AG10803 (cell line): ENCODE measurements at regions not wholly inside any gene's neighbourhood (a gene's known extent, or its start where the extent isn't known, plus 50 kb on each side); places are given as distances from the start of the nearest gene placed in this dataset.

Experiments
- DNase-seq: peaks from one replicate; pipeline ENCODE4 v3.0.0; 2010; ENCODE audit warnings: low read depth
- H3K4me3 ChIP-seq: 2 replicates; pipeline ENCODE4 v1.5.1; 2011; ENCODE audit warnings: mild to moderate bottlenecking, low read length, control low read depth
- CTCF ChIP-seq: conservative IDR thresholded peaks from 2 replicates; pipeline ENCODE4 v1.5.1; 2011; ENCODE audit warnings: mild to moderate bottlenecking, low read length, control low read depth, inconsistent platforms

- TF ChIP-seq CTCF = no peak
- no peak overlapping the region for H3K4me3 ChIP-seq
- DNase-seq = no peak
Measured at GRCh38 chrX:39905946-39906345, 191.8 kb downstream of the BCOR start.

GRCh38 chrX:39907964-39908661 lies 189.6 kb downstream of the BCOR start:
- DNase-seq = peak; percentile 96
- H3K4me3 ChIP-seq = no peak overlapping the region

DNA sequence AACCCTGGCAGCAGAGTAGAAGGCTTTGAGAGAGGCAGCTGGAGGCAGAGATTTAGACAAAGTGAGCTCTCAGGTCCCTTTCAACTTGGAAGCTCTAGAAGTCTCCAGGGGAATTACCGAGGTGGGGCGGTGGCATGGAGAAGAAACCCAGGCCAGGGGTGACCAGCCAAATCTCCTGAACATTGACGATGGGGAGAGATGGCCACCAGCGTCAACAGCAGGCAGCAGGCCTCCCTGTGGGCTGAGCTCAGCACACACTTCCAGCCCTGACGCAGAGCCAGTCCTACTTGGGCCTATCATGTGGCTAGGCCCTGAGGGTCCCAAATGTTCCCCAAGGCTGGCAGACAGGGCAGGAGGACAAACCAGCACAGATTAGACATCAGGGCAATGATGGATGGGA lies 187.8 kb downstream of the BCOR start:
- H3K4me3 ChIP-seq = no peak overlapping the region
- DNase-seq = no peak
- no peak for TF ChIP-seq CTCF

More at GRCh38 chrX:39907964-39908661, 189.6 kb downstream of the BCOR start:
- TF ChIP-seq CTCF = no peak

- TF ChIP-seq CTCF = no peak
- no peak for DNase-seq
- H3K4me3 ChIP-seq = no peak overlapping the region
Measured at GRCh38 chrX:39910651-39911050, 187.1 kb downstream of the BCOR start.

DNA sequence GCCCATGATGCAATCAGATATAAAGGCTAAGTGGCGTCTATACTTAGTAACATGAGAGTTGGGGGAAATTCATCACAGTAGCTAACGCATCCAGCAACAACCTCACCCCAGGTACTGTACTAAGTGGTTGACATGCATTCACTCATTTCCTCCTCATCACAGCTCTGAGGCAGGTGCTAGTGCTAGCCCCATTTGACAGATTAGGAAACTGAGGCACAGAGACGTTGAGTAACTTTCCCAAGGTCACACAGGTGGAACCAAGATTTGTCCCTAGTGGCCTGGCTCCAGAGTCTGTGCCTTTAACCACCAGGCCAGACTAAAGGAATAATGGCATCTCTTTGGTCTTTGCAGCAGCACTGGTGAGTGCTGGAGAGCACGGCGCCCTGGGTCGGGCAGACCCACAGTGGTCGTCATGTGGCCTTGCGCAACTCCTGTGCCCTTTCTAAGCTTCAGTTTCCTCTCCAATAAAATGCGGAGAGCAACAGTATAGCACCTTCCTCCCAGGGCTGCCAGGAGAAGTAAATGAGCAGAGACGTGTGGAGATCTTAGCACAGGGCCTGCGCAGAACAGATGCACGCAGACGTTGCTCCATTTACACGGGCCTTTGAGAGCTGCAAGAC lies 186.4 kb downstream of the BCOR start:
- DNase-seq = no peak
- TF ChIP-seq CTCF = no peak
- no peak overlapping the region for H3K4me3 ChIP-seq

- H3K4me3 ChIP-seq = no peak overlapping the region
- TF ChIP-seq CTCF = no peak
- no peak for DNase-seq
Measured at GRCh38 chrX:39912126-39912525, 185.6 kb downstream of the BCOR start.

GRCh38 chrX:39915081-39915480 lies 182.7 kb downstream of the BCOR start:
- no peak for DNase-seq
- H3K4me3 ChIP-seq = no peak overlapping the region
- no peak for TF ChIP-seq CTCF
